DOHH2 (cell line): ENCODE measurements at regions not wholly inside any gene's neighbourhood (a gene's known extent, or its start where the extent isn't known, plus 50 kb on each side); places are given as distances from the start of the nearest gene placed in this dataset.

Experiments used
- CTCF ChIP-seq: fragments of 200-600 bp; sonication (generic); IDR thresholded peaks from one replicate; pipeline ENCODE4 v1.5.1; 2014; ENCODE audit warnings: antibody characterized with exemption, mild to moderate bottlenecking, low read depth, low read length; ENCODE audit not compliant: poor library complexity, severe bottlenecking
- EZH2phosphoT487 ChIP-seq: fragments of 200-600 bp; sonication (generic); IDR thresholded peaks from 2 replicates; pipeline ENCODE4 v1.6.1; 2017; ENCODE audit warnings: borderline replicate concordance, mild to moderate bottlenecking, antibody characterized with exemption, low read length, moderate library complexity, mixed read lengths

GRCh38 chr9:78441396-78441795, 144.5 kb downstream of the PSAT1 start:
- no peak for TF ChIP-seq EZH2phosphoT487
- TF ChIP-seq CTCF, result no peak
